CD4-positive, alpha-beta T cell treated with Interleukin-15 for 1 hour (primary cell): ENCODE measurements at regions not wholly inside any gene's neighbourhood (a gene's known extent, or its start where the extent isn't known, plus 50 kb on each side); places are given as distances from the start of the nearest gene placed in this dataset.
"Not testable (repeated sequence)": the region's sequence is repeated elsewhere in the genome, so short reads cannot be mapped to it uniquely, and the experiment has no call there.

Experiments used
- DNase-seq: peaks from one replicate; pipeline ENCODE4 v3.0.0-alpha.2; 2020

DNA sequence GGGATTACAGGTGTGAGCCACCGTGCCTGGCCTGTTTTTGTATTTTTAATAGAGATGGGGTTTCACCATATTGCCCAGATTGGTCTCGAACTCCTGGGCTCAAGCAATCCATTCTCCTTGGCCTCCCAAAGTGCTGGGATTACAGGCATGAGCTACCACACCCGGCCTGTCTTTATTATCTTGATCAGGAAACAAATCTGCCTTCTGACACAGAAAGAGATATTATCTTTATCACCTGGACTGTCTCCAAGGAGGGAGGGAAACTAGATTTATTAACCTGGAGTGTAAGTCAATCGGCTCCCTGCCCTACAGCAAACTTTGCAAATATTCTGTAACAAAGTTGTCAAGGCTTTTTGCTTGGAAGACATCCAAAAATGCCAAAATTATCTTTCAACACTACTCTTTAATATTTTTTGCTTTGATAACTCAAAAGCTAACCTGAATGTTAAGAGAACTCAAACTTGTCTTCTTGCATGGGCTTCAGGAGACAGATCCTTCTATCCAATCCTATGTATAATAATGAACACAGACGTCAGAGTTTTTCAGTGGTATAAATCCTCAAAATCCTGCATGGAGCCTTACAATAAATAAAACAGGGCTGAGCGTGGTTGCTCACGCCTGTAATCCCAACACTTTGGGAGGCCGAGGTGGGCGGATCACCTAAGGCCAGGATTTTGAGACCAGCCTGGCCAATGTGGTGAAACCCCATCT, 85.0 kb upstream of the LOC128125822 start:
- no peak for DNase-seq

DNA sequence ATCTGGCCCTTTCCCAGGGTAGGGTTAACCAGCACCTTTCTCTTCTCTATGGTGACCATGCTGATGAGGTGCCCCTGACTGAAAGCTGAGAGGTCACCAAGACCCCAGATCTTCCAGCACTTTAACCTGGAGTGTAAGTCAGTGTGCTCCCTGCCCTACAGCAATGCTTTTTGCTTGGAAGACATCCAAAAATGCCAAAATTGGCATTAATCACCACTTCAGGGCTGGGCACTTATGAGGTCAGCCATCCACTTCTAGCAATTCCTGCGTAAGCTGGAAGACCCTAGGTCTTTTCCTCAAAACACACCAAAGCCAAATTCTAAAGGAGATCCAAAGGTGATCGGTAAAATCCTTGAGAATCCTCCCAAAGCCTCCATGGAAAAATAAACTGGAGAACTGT, 81.2 kb upstream of the LOC128125822 start:
- DNase-seq = no peak

DNA sequence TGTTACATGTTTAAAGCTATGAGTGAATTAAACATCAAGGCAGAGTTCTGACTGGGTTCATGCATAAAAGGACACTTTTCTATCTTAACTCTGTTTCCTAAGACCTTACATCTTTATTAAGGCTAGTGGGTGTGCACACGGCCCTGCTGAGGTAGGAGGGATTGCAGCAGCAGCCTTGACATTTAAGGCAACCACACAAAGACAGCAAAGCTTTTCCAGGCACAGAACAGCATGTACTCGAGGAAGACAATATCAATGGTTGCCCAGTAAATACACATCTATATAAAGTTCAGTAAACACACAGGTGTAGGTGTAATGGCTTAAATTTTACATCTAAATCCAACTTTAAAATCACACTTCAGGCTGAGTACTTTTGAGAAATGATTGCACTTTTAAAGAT, 79.8 kb upstream of the LOC128125822 start:
- DNase-seq = no peak

DNA sequence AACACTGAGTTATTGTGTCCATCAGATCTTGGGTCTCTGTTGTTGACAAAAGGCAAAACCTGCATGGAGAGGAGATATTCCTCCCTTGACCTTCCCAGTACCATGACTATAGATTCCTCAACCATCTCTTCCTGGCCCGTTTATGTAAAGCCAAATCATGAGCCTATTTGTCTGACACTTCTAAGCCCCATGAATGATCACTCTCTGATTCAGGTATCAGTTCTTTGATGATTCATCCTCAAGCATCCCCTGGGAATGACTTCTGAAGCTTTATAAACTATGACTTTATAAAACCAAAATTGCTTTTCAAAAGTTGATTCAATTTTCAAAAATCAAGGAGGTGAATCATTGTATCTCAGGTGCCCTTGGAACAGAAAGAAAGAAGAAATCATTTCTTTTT, 78.7 kb upstream of the LOC128125822 start:
- no peak for DNase-seq

DNA sequence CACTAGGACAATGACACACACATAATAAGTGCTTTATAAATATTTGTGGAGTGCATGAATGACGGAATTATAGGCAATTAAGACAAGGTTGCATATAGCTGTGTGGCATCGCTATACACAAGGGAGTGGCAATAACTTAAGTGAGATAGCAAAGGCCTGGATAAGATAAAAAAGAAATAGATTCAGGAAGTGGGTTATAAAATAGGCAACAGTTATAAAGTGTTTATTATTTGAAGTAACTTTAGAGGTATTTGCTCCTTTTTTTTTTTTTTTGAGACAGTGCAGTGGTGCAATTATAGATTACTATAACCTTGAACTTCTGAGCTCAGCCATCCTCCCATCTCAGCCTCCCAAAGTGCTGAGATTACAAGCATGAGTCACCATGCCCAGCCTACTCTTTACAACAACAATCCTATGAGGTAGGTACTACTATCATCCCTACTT, 75.9 kb upstream of the LOC128125822 start:
- DNase-seq = no peak

DNA sequence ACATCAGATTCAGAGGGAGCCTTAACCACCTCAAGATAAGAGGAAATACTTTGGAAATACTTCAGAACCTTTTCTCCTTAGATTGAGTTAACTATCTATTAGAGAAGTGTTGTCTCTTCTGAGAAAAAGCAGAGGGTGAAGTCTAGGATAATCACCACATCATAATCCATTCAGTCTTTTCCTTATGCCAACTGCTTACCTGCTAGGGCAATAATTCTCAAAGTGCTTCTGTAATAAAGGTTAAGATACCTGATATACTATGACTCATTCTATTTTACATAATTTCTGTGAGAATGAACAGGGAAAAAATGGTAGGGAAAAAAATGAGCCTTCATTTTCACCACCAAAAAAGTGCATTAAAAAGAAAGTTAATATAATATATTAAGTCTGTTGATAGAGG, 70.1 kb upstream of the LOC128125822 start:
- DNase-seq = no peak

DNA sequence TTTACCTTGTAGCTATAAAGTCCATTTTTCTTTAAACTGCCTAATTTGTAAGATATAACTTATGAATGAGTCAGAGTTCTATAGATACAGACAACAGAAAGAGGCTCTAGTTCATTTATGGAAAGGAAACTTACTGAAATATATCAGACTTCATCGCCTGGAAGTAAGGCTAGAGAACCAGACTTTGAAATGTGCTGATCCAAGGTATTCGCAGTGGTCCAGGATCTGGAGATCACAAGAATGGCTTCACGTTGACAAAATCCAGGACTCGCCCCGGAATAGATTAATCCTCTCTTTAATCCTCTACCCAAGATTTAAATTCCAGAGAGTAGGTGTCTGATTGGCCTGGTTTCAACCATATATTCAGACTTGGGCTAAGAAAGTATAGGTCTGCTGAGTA, 69.1 kb upstream of the LOC128125822 start:
- DNase-seq = no peak

DNA sequence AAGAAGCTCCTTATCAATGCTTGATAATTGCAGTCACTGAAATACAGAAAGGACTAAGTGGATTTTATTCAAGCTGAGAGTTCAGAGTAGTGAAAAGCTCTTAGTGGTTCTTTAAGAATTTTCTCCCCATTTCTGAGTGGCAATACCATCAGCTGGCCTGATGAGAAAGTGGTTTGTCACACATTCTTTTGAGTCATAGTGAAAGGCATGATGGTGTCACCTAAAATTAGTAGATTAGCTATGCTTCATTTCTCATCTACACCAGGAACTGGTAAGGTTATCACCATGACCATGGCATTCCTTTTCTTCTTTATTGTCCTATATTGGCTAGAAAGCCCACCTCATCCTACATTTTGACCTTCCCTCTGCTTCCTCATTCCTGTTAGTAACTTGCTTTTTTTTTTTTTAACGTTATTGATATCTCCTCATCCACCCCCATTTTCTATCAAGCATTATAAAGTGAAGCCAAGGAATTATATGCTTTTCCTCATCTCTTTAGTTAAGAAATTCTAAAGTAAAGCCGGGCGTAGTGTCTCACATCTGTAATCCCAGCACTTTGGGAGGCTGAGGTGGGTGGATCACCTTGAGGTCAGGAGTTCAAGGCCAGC, 67.4 kb upstream of the LOC128125822 start:
- DNase-seq = no peak

DNA sequence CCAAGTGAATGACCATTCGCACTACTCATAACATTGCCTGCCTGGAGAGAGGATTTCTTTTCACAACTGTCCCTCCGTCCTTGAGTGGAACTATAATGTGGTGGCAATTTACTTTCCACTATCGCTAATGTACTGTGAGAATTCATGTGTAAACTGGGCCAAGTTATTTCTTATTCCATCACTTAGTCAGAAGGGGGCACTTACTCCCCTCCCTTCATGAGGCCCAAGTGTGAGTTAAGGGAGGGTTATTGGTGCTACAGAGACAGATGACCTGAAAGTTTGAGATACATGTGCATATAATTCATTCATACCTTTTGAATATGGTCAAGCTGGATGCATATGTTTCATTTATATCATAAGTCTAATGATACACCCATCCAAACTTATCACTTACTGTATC, 65.2 kb upstream of the LOC128125822 start:
- no peak for DNase-seq

DNA sequence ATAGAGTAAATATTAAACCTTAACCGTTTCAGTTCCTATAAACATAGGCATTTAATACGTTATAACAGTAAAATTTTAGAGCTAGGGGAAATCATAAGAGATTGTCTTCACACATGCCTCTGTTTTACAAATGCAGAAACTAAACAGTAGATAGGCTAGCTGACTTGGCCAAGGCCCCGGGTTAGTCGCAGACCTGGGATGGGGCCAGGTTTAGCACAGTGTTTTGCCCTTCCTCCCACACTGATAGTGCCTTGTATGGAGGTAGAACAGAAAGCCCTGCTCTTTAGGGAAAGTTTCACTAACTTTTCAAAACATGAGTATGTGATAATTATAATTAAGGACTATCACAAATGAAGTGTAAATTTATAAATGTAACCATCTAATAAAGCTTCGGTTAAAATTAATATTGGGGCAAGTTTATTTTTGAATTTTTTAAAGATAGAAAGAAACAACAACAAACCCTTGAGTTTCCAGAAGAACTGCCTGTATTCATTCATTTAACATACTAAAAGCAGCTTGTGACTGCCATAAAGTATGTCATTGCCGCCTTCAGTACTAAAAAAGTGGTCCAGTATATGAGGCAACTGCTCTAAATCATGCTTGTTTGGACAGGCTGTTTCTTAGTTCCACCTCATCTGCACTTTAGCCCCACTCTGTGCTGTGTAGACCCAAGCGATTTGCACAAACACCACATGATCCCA, 62.5 kb upstream of the LOC128125822 start:
- no peak for DNase-seq

DNA sequence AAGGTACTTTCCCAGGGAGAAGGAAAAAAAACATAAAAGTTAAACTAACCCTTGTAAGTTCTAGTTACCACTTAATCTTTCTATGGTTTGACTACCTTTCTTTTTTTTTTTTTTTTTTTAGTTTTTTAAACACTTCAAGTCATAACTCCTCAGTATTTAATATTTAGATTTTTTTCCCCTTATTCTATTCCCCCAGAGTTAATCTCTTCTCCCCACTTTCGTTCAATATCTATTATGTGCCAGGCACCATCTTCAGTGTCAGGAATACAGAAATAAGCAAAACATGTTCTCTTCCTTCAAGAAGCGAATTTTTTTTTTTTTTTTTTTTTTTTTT, 62.0 kb upstream of the LOC128125822 start:
- DNase-seq = no peak

DNA sequence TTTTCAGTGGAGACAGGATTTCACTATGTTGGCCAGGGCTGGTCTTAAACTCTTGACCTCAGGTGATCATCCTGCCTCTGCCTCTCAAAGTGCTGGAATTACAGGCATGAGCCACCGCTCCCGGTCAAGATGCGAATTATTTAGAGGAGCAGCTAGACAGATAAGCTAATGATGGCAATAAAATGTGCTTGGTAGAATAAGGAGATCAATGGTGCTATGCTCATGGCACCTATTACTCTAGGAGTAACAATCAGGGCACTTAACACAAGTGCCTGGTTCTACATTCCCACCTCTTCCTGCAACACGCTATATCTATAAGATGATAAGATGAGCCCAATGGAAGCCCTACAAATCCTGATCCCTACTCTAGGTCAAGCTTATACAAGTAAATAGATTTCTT, 61.4 kb upstream of the LOC128125822 start:
- DNase-seq = no peak

DNA sequence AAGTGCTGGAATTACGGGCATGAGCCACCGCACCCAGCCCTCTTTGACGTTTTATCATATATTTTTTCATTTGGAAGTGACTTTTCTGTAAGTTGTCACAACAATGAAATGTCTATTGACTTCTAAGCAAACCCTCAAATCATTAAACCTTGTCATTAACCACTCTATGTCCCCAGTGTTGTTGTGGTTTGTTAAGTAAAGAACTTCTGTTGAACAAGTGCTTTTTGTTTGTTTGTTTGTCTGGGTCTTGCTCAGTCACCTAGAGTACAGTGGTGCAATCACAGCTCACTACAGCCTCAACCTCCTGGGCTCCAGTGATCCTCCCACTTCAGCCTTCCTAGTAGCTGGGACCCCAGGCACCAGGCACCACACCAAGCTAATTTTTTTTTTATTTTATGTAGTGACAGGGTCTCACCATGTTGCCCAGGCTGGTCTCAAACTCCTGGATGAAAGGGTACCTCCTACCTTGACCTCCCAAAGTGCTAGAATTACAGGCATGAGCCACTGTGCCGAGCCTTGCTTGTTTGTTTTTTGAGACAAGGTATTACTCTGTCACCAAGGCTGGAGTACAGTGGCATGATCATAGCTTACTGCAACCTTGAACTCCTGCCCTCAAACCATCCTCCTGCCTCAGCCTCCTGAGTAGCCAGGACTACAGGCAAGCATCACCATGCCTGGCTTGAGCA, 57.6 kb upstream of the LOC128125822 start:
- DNase-seq = no peak

DNA sequence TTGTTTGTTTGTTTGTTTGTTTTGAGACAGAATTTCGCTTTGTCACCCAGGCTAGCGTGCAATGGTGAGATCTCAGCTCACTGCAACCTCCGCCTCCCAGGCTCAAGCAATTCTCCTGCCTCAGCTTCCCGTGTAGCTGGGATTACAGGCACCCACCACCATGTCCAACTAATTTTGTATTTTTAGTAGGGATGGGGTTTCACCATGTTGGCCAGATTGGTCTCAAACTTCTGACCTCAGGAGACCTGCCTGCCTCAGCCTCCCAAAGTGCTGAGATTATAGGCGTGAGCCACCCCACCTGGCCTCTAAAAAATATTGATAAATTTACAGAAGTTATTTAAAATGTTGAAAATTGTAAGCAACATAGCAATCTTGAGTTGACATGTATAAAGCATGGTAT, 57.1 kb upstream of the LOC128125822 start:
- DNase-seq = not testable (repeated sequence)

DNA sequence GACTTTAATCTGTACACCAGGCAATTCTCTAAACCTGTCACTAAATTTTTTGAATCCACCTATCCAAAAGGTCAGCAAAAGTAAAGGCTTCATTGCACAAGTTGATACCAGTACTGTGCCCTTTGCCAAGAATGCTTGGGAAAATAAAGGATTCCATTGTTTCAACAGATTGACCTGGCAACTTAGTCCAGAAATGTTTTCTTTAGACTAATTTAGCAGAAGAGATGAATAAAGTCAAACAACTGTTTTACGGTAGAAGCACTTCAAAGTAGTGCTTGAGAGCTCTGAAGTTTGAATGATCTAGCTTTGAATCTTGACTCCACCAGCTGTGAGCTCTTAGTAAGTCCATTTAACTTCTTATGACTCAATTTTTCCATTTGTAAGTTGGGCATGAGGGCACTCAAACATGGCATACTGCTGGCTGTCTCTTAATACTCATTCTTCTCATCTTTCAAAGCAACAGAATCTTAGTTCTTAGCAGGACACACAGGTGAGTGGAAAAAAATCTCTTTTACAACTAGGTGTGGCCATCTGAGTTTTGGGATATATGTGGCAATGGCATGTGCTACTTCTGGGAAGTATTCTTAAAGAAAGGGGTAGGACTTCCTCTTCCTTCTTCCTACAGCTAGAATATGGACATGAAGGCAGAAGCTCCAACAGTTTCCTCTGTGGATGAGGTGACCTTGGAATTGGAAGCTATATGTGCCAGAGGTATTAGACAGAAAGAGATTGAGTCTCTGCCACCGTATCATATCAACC, 55.9 kb upstream of the LOC128125822 start:
- no peak for DNase-seq

DNA sequence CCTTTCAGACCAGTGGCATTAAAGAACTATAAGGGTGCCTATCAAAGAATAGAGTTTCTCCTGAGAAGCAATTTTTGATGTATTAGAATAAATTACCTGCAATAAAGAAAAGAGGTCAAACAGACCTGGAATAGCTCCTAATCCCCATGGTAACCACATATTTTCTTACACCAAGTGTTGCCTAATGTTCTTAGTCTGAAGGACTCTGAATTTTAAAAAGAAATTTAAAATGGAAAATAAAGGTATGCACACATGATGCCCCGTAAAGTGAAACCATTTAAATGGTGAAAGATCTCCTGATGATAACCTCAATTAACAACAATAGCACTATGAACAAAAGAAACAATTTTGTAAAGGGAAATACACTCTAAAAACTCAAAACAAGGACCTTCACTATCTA, 55.1 kb upstream of the LOC128125822 start:
- no peak for DNase-seq

DNA sequence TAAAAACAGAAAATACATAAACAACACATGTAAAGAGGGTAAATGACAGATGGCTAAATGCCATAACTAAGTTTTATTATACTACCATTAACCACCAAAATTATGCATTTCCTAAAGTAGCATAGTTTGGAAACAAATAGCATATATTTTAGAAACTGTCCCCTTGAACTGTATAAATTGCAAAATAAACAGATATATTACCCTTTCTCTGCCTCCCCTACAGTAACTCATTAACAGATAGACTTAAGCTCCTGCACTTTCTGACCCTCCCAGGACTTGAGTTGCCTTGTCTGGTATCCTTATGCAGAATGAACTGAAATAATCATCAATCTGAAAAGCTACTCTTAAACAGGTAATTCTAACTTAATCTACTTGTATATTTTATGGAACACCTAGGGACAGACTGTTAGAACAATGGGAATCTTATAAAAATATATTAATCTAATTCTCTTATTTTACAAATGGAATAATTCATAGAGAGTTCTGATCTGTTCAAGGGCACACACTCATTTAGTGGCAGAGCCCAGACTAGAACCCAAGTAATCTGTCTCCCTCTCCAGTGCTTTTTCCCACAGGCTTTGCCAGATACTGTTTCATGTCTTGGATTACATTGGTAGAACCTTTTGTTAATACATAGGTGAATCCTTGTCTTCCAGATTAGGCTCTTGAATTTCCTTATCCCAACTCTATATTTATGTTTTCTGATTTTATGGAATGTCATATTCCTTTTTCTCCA, 50.6 kb upstream of the LOC128125822 start:
- no peak for DNase-seq
